ENCODE measurements at regions not wholly inside any gene's neighbourhood (a gene's known extent, or its start where the extent isn't known, plus 50 kb on each side); places are given as distances from the start of the nearest gene placed in this dataset.

DNA sequence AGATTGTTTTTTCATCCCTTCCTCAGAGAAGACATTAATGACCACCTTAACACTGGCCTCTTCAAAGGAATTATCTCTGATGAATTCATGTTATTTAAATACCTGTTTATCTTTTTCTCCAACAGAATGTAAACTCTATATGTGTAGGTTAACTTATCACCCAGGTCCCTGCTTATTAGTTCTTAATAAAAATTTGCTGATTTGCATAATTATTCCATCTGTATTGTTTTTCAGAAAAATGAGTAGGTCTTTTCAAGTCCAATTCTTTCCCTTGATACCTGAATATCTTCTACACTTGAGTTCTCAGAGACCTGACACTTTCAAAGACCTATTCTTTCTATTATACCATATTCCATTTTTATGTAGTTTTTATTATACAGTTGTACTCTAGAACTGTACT, 886.7 kb upstream of the TMPRSS15 start:
- Histone ChIP-seq H2BK5ac (ENCODE audit: low read length) (no peak overlapping the region), H4K91ac (ENCODE audit: low read depth, low read length, poor library complexity) (no peak overlapping the region), H2AK5ac (ENCODE audit: low read depth, low read length) (no peak overlapping the region), H3K4me2 (ENCODE audit: insufficient read depth, low read length, poor library complexity, severe bottlenecking) (no peak overlapping the region), H3K9me3 (replicated peaks in 1 of 2; ENCODE audit: control insufficient read depth in 2 of 2, insufficient read depth in 1 of 2, low read depth in 1 of 2, low read length in 2 of 2) (no peaks in the 10 kb centered on the region), H3K14ac (ENCODE audit: low read length) (no peak overlapping the region), H2BK12ac (ENCODE audit: low read length) (no peak overlapping the region), H3K36me3 (replicated peaks in 1 of 2; ENCODE audit: control insufficient read depth in 2 of 2, insufficient read depth in 2 of 2, low read length in 2 of 2) (no peaks in the 10 kb centered on the region), H4K8ac (ENCODE audit: low read depth, low read length) (no peak overlapping the region), H3K79me1 (ENCODE audit: low read depth, low read length) (no peaks in the 10 kb centered on the region), H2BK15ac (ENCODE audit: low read length) (no peak overlapping the region), H3K23ac (ENCODE audit: low read depth, low read length, poor library complexity) (no peak overlapping the region), H3K9ac (ENCODE audit: low read depth, low read length, poor library complexity) (no peak overlapping the region), H2AFZ (ENCODE audit: low read length) (no peak overlapping the region), H3K4ac (ENCODE audit: low read length) (no peak overlapping the region), H3K18ac (ENCODE audit: low read length) (no peak overlapping the region), H3K27me3 (ENCODE audit: control insufficient read depth in 3 of 3, insufficient read depth in 3 of 3, low read depth in 1 of 3, low read length in 3 of 3) (no peaks in the 10 kb centered on the region), H3K27ac (replicated peaks; ENCODE audit: low read length) (no peak overlapping the region), H2BK120ac (ENCODE audit: low read depth, low read length) (no peak overlapping the region), H3K4me1 (ENCODE audit: control insufficient read depth in 2 of 2, insufficient read depth in 1 of 2, low read depth in 1 of 2, low read length in 2 of 2) (no peaks in the 10 kb centered on the region), H3K4me3 (ENCODE audit: low read length in 2 of 2) (no peak overlapping the region)
- no peak for DNase-seq (ENCODE audit: low spot score)

- no peak overlapping the region for H3K4ac ChIP-seq (ENCODE audit: low read length)
- H3K9ac ChIP-seq (ENCODE audit: low read depth, low read length, poor library complexity), result no peak overlapping the region
- DNase-seq (ENCODE audit: low spot score), result no peak
- no peak overlapping the region for H3K4me3 ChIP-seq (ENCODE audit: low read length in 2 of 2)
- H4K8ac ChIP-seq (ENCODE audit: low read depth, low read length), result no peak overlapping the region
- no peak overlapping the region for H2BK15ac ChIP-seq (ENCODE audit: low read length)
- no peak overlapping the region for H2BK120ac ChIP-seq (ENCODE audit: low read depth, low read length)
- H3K27ac ChIP-seq (replicated peaks; ENCODE audit: low read length), result no peak overlapping the region
- H3K36me3 ChIP-seq (replicated peaks in 1 of 2; ENCODE audit: control insufficient read depth in 2 of 2, insufficient read depth in 2 of 2, low read length in 2 of 2), result no peaks in the 10 kb centered on the region
- H3K23ac ChIP-seq (ENCODE audit: low read depth, low read length, poor library complexity), result no peak overlapping the region
- no peak overlapping the region for H2BK12ac ChIP-seq (ENCODE audit: low read length)
- H3K27me3 ChIP-seq (ENCODE audit: control insufficient read depth in 3 of 3, insufficient read depth in 3 of 3, low read depth in 1 of 3, low read length in 3 of 3), result no peaks in the 10 kb centered on the region
- no CpG with 5 or more reads among the region's 1 CpG for WGBS, 2 donors (ENCODE audit: extremely low coverage in 2 of 2, insufficient read length in 2 of 2, insufficient replicate concordance in 1 of 2)
- no peaks in the 10 kb centered on the region for H3K79me1 ChIP-seq (ENCODE audit: low read depth, low read length)
- no peaks in the 10 kb centered on the region for H3K4me1 ChIP-seq (ENCODE audit: control insufficient read depth in 2 of 2, insufficient read depth in 1 of 2, low read depth in 1 of 2, low read length in 2 of 2)
- no peak overlapping the region for H2AK5ac ChIP-seq (ENCODE audit: low read depth, low read length)
- no peak overlapping the region for H4K91ac ChIP-seq (ENCODE audit: low read depth, low read length, poor library complexity)
- no peak overlapping the region for H2AFZ ChIP-seq (ENCODE audit: low read length)
- no peak overlapping the region for H3K14ac ChIP-seq (ENCODE audit: low read length)
- no peak overlapping the region for H3K4me2 ChIP-seq (ENCODE audit: insufficient read depth, low read length, poor library complexity, severe bottlenecking)
- no peak overlapping the region for H3K18ac ChIP-seq (ENCODE audit: low read length)
- H2BK5ac ChIP-seq (ENCODE audit: low read length), result no peak overlapping the region
- H3K9me3 ChIP-seq (replicated peaks in 1 of 2; ENCODE audit: control insufficient read depth in 2 of 2, insufficient read depth in 1 of 2, low read depth in 1 of 2, low read length in 2 of 2), result peaks cover 3% of the 10 kb centered on the region in 2 donors
These were observed 916.7 kb upstream of the TMPRSS15 start for GRCh38 chr21:19320291-19320690.

DNA sequence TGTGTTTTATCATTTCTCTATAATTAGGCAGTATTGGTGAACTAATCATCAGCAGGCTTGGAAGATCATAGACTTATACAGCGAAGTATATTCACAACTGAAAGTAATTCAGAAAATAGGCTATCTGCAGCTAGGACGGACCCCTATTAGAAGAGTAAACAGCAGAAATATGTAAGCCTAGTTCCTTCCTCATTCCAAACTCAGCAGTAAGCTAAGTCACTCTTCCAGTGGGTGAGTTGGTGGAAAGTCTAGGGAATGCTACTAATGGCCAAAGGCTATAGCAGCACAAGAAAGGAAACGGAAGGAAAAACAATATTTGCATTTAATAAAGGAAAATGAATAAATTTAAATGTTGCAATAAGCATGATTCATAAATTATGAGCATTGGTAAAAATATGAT, 918.1 kb upstream of the TMPRSS15 start:
- no peaks in the 10 kb centered on the region for H3K4me1 ChIP-seq (ENCODE audit: control insufficient read depth in 2 of 2, insufficient read depth in 1 of 2, low read depth in 1 of 2, low read length in 2 of 2)
- H3K79me1 ChIP-seq (ENCODE audit: low read depth, low read length), result no peaks in the 10 kb centered on the region
- H2BK12ac ChIP-seq (ENCODE audit: low read length), result no peak overlapping the region
- H3K9ac ChIP-seq (ENCODE audit: low read depth, low read length, poor library complexity), result no peak overlapping the region
- H4K91ac ChIP-seq (ENCODE audit: low read depth, low read length, poor library complexity), result no peak overlapping the region
- H2AK5ac ChIP-seq (ENCODE audit: low read depth, low read length), result no peak overlapping the region
- H3K4ac ChIP-seq (ENCODE audit: low read length), result no peak overlapping the region
- no peak overlapping the region for H3K18ac ChIP-seq (ENCODE audit: low read length)
- H3K9me3 ChIP-seq (replicated peaks in 1 of 2; ENCODE audit: control insufficient read depth in 2 of 2, insufficient read depth in 1 of 2, low read depth in 1 of 2, low read length in 2 of 2), result peaks cover 3% of the 10 kb centered on the region in 2 donors
- no peak overlapping the region for H3K23ac ChIP-seq (ENCODE audit: low read depth, low read length, poor library complexity)
- no peak overlapping the region for H2BK5ac ChIP-seq (ENCODE audit: low read length)
- H2AFZ ChIP-seq (ENCODE audit: low read length), result no peak overlapping the region
- H2BK15ac ChIP-seq (ENCODE audit: low read length), result no peak overlapping the region
- no peak overlapping the region for H2BK120ac ChIP-seq (ENCODE audit: low read depth, low read length)
- H3K4me3 ChIP-seq (ENCODE audit: low read length in 2 of 2), result no peak overlapping the region
- no peak for DNase-seq (ENCODE audit: low spot score)
- WGBS, 2 donors (ENCODE audit: extremely low coverage in 2 of 2, insufficient read length in 2 of 2, insufficient replicate concordance in 1 of 2), result no CpG with 5 or more reads among the region's 3 CpGs
- no peak overlapping the region for H3K14ac ChIP-seq (ENCODE audit: low read length)
- H4K8ac ChIP-seq (ENCODE audit: low read depth, low read length), result no peak overlapping the region
- no peak overlapping the region for H3K4me2 ChIP-seq (ENCODE audit: insufficient read depth, low read length, poor library complexity, severe bottlenecking)
- H3K36me3 ChIP-seq (replicated peaks in 1 of 2; ENCODE audit: control insufficient read depth in 2 of 2, insufficient read depth in 2 of 2, low read length in 2 of 2), result no peaks in the 10 kb centered on the region
- H3K27ac ChIP-seq (replicated peaks; ENCODE audit: low read length), result no peak overlapping the region
- no peaks in the 10 kb centered on the region for H3K27me3 ChIP-seq (ENCODE audit: control insufficient read depth in 3 of 3, insufficient read depth in 3 of 3, low read depth in 1 of 3, low read length in 3 of 3)

GRCh38 chr21:19322360-19322759, 918.8 kb upstream of the TMPRSS15 start:
- Histone ChIP-seq H3K4me2 (ENCODE audit: insufficient read depth, low read length, poor library complexity, severe bottlenecking) (no peak overlapping the region), H3K36me3 (replicated peaks in 1 of 2; ENCODE audit: control insufficient read depth in 2 of 2, insufficient read depth in 2 of 2, low read length in 2 of 2) (no peaks in the 10 kb centered on the region), H3K18ac (ENCODE audit: low read length) (no peak overlapping the region), H2AFZ (ENCODE audit: low read length) (no peak overlapping the region), H4K91ac (ENCODE audit: low read depth, low read length, poor library complexity) (no peak overlapping the region), H3K4ac (ENCODE audit: low read length) (no peak overlapping the region), H2BK120ac (ENCODE audit: low read depth, low read length) (no peak overlapping the region), H2BK5ac (ENCODE audit: low read length) (no peak overlapping the region), H2BK15ac (ENCODE audit: low read length) (no peak overlapping the region), H3K79me1 (ENCODE audit: low read depth, low read length) (no peaks in the 10 kb centered on the region), H3K14ac (ENCODE audit: low read length) (no peak overlapping the region), H3K27ac (replicated peaks; ENCODE audit: low read length) (no peak overlapping the region), H2BK12ac (ENCODE audit: low read length) (no peak overlapping the region), H3K9me3 (replicated peaks in 1 of 2; ENCODE audit: control insufficient read depth in 2 of 2, insufficient read depth in 1 of 2, low read depth in 1 of 2, low read length in 2 of 2) (peaks cover under 1% of the 10 kb centered on the region in 2 donors), H3K4me3 (ENCODE audit: low read length in 2 of 2) (no peak overlapping the region), H3K27me3 (ENCODE audit: control insufficient read depth in 3 of 3, insufficient read depth in 3 of 3, low read depth in 1 of 3, low read length in 3 of 3) (no peaks in the 10 kb centered on the region), H3K9ac (ENCODE audit: low read depth, low read length, poor library complexity) (no peak overlapping the region), H3K23ac (ENCODE audit: low read depth, low read length, poor library complexity) (no peak overlapping the region), H4K8ac (ENCODE audit: low read depth, low read length) (no peak overlapping the region), H3K4me1 (ENCODE audit: control insufficient read depth in 2 of 2, insufficient read depth in 1 of 2, low read depth in 1 of 2, low read length in 2 of 2) (no peaks in the 10 kb centered on the region), H2AK5ac (ENCODE audit: low read depth, low read length) (no peak overlapping the region)
- no peak for DNase-seq (ENCODE audit: low spot score)
- WGBS, 2 donors (ENCODE audit: extremely low coverage in 2 of 2, insufficient read length in 2 of 2, insufficient replicate concordance in 1 of 2), result no CpG with 5 or more reads among the region's 1 CpG

Data from neuronal stem cell (in vitro differentiated cells).